ENCODE measurements at regions not wholly inside any gene's neighbourhood (a gene's known extent, or its start where the extent isn't known, plus 50 kb on each side); places are given as distances from the start of the nearest gene placed in this dataset.
"Not testable (repeated sequence)": the region's sequence is repeated elsewhere in the genome, so short reads cannot be mapped to it uniquely, and the experiment has no call there.

DNA sequence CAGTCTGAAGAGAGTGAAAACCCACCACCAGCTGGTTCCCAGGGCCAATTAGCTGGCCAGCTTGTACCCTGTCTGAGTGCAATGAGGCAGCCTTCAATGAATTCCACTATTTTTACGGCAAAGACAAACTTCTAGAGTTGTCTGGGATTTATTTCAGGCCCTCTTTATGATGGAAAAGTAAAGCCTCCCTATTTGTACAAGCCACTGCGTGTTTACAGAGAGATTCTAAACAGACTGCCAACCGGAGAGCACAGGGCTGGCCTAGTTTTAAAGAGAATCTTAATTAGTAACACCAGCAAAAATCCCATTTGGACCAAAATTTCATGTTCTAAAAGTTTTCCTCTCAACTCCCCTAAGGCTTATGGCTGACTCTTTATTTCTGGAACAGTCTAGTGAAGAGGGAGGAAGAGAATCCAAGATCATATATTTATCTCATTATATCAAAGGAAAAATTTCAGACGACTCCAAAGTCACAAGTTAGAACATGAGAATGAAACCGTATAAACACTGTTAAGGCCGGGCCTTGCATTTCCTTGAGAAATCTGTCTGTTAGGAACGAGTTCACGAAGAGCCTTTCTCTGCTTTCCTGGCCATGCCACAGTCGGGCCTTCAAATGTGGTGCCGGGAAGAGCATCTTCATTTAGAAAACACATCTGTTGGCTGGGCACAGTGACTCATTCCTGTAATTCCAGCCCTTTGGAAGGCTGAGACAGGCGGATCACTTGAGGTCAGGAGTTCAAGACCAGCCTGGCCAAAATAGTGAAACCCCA lies 724.6 kb upstream of the NRP1 start:
- ATAC-seq (ENCODE audit: poor library complexity) (peak; percentile 46), DNase-seq (no peak)
- intact Hi-C loops (cut with DNase I): no loop called here

- DNase-seq; intact Hi-C loops (cut with DNase I); ATAC-seq (ENCODE audit: poor library complexity): not testable (repeated sequence)
Observed at GRCh38 chr10:34055410-34055985, 721.0 kb upstream of the NRP1 start.

GRCh38 chr10:34049887-34050286 lies 715.4 kb upstream of the NRP1 start:
- ATAC-seq (ENCODE audit: poor library complexity) (no peak), DNase-seq (no peak)
- intact Hi-C loops (cut with DNase I): no loop called here

DNA sequence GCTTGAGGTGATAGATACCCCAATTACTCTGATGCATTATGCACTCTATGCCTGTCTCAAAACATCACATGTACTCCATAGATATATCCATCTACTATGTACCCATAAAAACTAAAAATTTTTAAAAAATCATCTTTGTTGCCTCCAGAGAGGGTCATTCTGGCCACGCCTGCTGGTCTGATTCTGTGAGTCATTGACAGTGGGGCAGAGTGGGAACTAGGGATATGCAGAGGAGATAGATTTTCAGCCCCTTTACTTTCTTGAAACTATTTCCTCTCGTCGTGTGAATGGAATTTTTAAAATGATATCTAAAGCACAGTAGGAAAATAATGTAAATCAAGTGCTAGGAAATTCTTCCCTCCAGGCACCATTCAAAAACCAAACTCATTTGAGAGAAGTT lies 715.0 kb upstream of the NRP1 start:
- no peak for ATAC-seq (ENCODE audit: poor library complexity)
- intact Hi-C loops (cut with DNase I): no loop called here

DNA sequence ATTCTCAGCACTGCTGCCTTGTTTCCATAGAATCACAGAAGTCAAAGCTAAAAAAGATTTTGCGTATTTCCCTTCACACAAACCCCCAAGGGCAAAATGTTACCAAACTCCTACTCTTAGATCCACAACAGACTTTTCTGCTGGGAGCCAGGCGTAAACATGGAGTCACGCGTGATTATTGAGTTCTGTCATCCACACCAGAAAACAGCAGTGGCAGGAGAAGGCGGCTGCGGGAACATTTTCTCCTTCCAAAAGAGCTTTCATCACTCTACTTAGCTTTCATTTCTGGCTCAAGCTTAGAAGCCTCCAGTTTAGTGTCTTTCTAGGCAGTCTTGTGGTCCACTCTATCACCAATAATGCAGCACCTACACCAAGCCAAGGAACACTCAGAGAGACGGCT lies 712.9 kb upstream of the NRP1 start:
- ATAC-seq (ENCODE audit: poor library complexity) (peak; percentile 59), DNase-seq (no peak)
- intact Hi-C loops (cut with DNase I): no loop called here

More for the DNA sequence above, 715.0 kb upstream of the NRP1 start:
- DNase-seq: no peak

DNA sequence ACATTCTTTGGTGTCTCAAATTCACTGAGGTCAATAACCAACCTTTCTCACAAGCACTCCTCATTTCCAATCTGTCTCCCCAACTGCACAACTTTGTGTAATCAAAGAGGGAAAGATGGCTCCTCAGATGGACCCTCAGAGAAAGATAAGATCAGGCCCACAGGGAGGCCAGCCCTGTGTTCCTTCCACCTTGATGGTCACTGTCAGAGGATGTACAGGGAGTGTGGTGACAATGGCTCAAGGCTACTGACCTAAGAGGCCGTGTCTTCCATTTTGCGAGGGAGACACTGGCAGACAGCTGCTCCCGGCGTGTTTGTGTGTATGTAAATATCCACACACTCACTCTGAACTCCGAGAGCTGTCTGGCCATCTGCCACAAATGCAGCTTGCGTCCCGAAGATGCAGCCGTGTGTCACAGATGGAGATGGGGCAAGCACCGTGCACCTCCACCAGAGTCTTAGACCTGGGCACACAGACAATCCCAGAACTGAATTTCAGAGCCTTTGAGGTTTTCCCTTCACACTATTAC lies 712.1 kb upstream of the NRP1 start:
- DNase-seq (no peak), ATAC-seq (ENCODE audit: poor library complexity) (no peak)
- intact Hi-C loops (cut with DNase I): no loop called here

DNA sequence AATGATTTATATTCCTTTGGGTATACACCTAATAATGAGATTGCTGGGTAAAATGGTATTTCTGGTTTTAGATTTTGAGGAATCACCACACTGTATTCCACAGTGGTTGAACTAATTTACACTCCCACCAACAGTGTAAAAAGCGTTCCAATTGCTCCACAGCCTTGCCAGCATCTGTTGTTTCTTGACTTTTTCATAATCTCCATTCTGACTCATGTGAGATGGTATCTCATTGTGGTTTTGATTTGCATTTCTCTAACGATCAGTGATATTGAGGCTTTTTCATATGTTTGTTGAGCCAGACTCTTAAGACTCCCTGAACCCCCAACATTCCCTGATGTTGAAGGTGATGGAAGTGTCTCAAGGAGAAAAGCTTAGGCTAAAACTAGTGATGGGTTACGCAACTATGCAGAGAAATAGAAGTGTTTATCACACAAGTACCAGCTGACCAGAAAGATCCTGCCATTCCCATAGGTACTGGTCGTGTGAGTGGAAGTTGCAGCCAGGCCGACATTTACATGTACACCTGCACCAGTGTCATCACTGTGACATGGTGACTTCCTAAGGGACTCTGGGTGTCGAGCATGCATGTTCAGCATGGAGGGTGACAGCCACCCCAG lies 711.2 kb upstream of the NRP1 start:
- DNase-seq: no peak
- intact Hi-C loops (cut with DNase I): no loop called here
- ATAC-seq (ENCODE audit: poor library complexity): no peak

GRCh38 chr10:34041871-34042270 lies 707.4 kb upstream of the NRP1 start:
- no peak for ATAC-seq (ENCODE audit: poor library complexity)
- intact Hi-C loops (cut with DNase I): no loop called here
- DNase-seq: no peak

GRCh38 chr10:34037499-34037898 lies 703.0 kb upstream of the NRP1 start:
- DNase-seq (no peak), ATAC-seq (ENCODE audit: poor library complexity) (no peak)
- intact Hi-C loops (cut with DNase I): no loop called here

DNA sequence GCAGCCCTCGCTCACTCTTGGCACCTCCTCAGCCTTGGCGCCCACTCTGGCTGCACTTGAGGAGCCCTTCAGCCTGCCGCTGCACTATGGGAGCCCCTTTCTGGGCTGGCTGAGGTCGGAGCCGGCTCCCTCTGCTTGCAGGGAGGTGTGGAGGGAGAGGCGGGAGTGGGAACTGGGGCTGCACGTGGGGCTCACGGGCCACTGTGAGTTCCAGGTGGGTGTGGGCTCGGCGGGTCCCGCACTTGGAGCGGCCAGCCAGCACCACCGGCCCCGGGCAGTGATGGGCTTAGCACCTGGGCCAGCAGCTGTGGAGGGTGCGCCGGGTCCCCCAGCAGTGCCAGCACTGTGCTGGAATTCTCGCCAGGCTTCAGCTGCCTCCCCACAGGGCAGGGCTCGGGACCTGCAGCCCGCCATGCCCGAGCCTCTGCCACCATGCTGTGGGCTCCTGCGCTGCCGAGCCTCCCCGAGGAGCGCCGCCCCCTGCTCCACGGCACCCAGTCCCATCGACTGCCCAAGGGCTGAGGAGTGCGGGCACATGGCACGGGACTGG lies 700.8 kb upstream of the NRP1 start:
- DNase-seq; intact Hi-C loops (cut with DNase I); ATAC-seq (ENCODE audit: poor library complexity): not testable (repeated sequence)

DNA sequence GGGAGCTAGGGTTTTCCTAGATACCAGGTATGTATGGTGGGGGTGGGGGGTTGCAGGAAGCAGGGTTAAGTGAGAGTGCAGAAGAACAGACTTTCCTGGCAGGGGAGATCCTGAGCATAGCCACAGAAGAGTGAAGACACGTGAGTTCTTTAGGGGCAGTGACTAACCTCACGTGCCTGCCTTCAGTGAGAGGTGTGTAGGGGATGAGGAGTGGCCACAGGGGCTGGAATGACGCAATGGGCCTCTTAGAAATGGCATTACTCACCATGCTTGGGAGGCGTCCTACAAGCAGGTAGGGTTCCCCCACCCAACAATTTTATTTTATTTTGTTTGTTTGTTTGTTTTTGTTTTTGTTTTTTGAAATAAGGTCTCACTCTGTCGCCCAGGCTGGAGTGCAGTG lies 698.6 kb upstream of the NRP1 start:
- DNase-seq (no peak), ATAC-seq (ENCODE audit: poor library complexity) (no peak)
- intact Hi-C loops (cut with DNase I): no loop called here

GRCh38 chr10:34032564-34032963 lies 698.1 kb upstream of the NRP1 start:
- intact Hi-C loops (cut with DNase I): no loop called here
- no peak for ATAC-seq (ENCODE audit: poor library complexity)

GRCh38 chr10:34031400-34031799 lies 696.9 kb upstream of the NRP1 start:
- ATAC-seq (ENCODE audit: poor library complexity) (peak; percentile 94), DNase-seq (peak; percentile 69)
- intact Hi-C loops (cut with DNase I): no loop called here

More at GRCh38 chr10:34032564-34032963, 698.1 kb upstream of the NRP1 start:
- DNase-seq: no peak

- DNase-seq (no peak), ATAC-seq (ENCODE audit: poor library complexity) (no peak)
- intact Hi-C loops (cut with DNase I): no loop called here
Observed at GRCh38 chr10:34029455-34029854, 695.0 kb upstream of the NRP1 start.

GRCh38 chr10:34028936-34029335 lies 694.5 kb upstream of the NRP1 start:
- DNase-seq (no peak), ATAC-seq (ENCODE audit: poor library complexity) (no peak)
- intact Hi-C loops (cut with DNase I): no loop called here

- intact Hi-C loops (cut with DNase I): no loop called here
- ATAC-seq (ENCODE audit: poor library complexity) (no peak), DNase-seq (peak; percentile 48)
Observed at GRCh38 chr10:34024693-34025425, 690.4 kb upstream of the NRP1 start.

DNA sequence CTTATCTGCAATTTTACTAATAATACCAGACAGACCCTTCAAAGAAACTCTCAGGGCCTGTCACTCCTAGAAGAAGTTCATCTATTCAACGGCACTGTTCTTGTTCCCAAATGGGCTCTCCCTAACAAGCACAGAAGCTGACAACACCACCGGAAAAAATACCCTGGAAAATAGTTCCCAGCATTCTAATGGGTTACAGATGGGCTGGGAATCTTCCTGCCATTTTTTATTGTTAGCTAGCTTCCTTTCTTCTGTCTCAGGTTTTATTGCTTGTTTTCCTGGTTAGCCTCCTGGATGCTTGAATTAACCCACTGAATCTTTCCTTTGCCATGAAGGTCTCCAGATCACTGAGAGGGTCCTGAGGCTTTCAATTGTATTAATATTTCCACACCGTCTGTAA lies 689.8 kb upstream of the NRP1 start:
- intact Hi-C loops (cut with DNase I): no loop called here
- ATAC-seq (ENCODE audit: poor library complexity) (no peak), DNase-seq (no peak)

DNA sequence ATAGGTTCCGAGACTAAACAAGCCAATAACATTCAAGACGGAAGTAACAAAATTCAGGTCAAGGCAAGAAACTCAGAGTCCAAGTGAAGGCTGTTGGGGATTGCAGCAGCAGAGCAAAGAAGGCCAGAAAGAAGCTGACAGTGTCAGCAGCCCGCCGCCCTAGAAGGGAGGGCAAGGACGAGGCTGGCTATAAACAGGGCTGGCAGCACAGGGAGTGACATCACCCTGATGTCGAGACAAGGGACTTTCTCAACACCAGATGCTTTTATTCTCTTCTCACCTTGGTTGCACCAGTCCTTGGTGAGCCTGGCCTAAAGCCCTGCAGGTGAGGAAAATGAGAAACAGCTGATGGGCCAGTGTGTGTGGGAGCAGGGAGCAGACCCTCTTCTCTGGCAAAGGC lies 687.7 kb upstream of the NRP1 start:
- intact Hi-C loops (cut with DNase I): no loop called here
- DNase-seq (no peak), ATAC-seq (ENCODE audit: poor library complexity) (no peak)

DNA sequence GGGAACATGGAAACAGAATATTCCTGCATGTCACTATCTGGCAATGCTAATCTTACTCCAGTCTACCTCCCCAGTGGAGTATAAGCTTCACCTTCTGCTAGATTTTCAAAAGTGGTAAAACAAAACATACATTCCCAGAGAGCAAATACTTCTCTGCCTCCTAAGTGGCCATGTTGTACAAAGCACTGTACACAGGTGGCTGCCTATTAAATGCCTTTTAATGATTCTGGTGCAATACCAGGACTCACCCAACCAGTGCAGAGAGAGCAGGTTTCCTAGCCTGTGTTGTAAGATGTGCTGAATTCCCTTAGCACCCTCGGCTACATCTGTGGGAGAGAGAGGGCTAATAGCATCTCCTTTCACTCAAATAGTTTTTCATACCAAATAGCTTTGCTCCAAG lies 684.3 kb upstream of the NRP1 start:
- ATAC-seq (ENCODE audit: poor library complexity) (no peak), DNase-seq (no peak)
- intact Hi-C loops (cut with DNase I): no loop called here
